Activated CD4-positive, alpha-beta T cell treated with anti-CD3 and anti-CD28 coated beads, Interleukin-2, amount 50 U/mL, for 4 hours (primary cell): ENCODE measurements at regions not wholly inside any gene's neighbourhood (a gene's known extent, or its start where the extent isn't known, plus 50 kb on each side); places are given as distances from the start of the nearest gene placed in this dataset.
"Not testable (repeated sequence)": the region's sequence is repeated elsewhere in the genome, so short reads cannot be mapped to it uniquely, and the experiment has no call there.

ENCODE experiments used
- DNase-seq, 2 experiments: peaks; one replicate each; pipeline ENCODE4 v3.0.0-alpha.2; 2020

GRCh38 chr3:153933481-153933880 lies 187.7 kb upstream of the ARHGEF26 start:
- DNase-seq = not testable (repeated sequence)

GRCh38 chr3:153944084-153944483 lies 177.1 kb upstream of the ARHGEF26 start:
- no peak for DNase-seq

- no peak for DNase-seq
Observed at GRCh38 chr3:153951276-153951675, 169.9 kb upstream of the ARHGEF26 start.

- DNase-seq = no peak
Observed at GRCh38 chr3:153952091-153952490, 169.1 kb upstream of the ARHGEF26 start.

- no peak for DNase-seq
Observed at GRCh38 chr3:153956613-153957012, 164.6 kb upstream of the ARHGEF26 start.

GRCh38 chr3:153957421-153957820 lies 163.8 kb upstream of the ARHGEF26 start:
- DNase-seq = no peak

GRCh38 chr3:153958635-153959595 lies 162.3 kb upstream of the ARHGEF26 start:
- no peak for DNase-seq

- no peak for DNase-seq
Observed at GRCh38 chr3:153960458-153961074, 160.6 kb upstream of the ARHGEF26 start.

GRCh38 chr3:153961494-153961893 lies 159.7 kb upstream of the ARHGEF26 start:
- no peak for DNase-seq

GRCh38 chr3:153963012-153963411 lies 158.2 kb upstream of the ARHGEF26 start:
- DNase-seq = no peak

- no peak for DNase-seq
Observed at GRCh38 chr3:153967260-153967659, 153.9 kb upstream of the ARHGEF26 start.

- DNase-seq = no peak
Observed at GRCh38 chr3:153970047-153970446, 151.1 kb upstream of the ARHGEF26 start.

- no peak for DNase-seq
Observed at GRCh38 chr3:153970741-153971347, 150.3 kb upstream of the ARHGEF26 start.

GRCh38 chr3:153972862-153973261 lies 148.3 kb upstream of the ARHGEF26 start:
- DNase-seq = no peak

- DNase-seq = no peak
Observed at GRCh38 chr3:153973722-153974265, 147.4 kb upstream of the ARHGEF26 start.

GRCh38 chr3:153974614-153975013 lies 146.6 kb upstream of the ARHGEF26 start:
- DNase-seq = no peak

GRCh38 chr3:153976891-153977554 lies 144.2 kb upstream of the ARHGEF26 start:
- DNase-seq = no peak

- DNase-seq = no peak
Observed at GRCh38 chr3:153978006-153978405, 143.2 kb upstream of the ARHGEF26 start.

GRCh38 chr3:153979418-153980251 lies 141.6 kb upstream of the ARHGEF26 start:
- DNase-seq = no peak

GRCh38 chr3:153980252-153980590 lies 141.0 kb upstream of the ARHGEF26 start:
- no peak for DNase-seq

- DNase-seq = not testable (repeated sequence)
Observed at GRCh38 chr3:153997364-153997763, 123.8 kb upstream of the ARHGEF26 start.

- DNase-seq = no peak
Observed at GRCh38 chr3:154003649-154004048, 117.5 kb upstream of the ARHGEF26 start.
